ENCODE measurements at regions not wholly inside any gene's neighbourhood (a gene's known extent, or its start where the extent isn't known, plus 50 kb on each side); places are given as distances from the start of the nearest gene placed in this dataset.

DNA sequence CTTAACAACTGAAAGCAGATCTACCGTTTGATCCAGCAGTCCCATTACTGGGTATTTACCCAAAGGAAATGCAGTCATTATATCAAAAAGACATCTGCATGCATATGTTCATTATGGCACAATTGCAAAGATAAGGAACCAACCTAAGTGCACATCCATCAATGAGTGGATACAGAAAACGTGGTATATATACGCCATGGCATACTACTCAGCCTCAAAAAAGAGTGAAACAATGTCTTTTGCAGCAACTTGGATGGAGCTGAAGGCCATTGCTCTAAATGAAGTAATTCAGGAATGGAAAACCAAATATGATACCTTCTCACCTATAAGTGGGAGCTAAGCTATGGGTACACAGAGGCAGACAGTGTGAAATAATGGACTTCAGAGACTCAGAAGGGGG, 169.3 kb downstream of the ZBTB18 start:
- TF ChIP-seq GLIS3 (CRISPR knock-in tag; IDR thresholded peaks at IDR 0.05): no peak
- TF ChIP-seq ISL1 (CRISPR knock-in tag; IDR thresholded peaks at IDR 0.05): no peak
- no peak for TF ChIP-seq OSR1 (CRISPR knock-in tag; IDR thresholded peaks at IDR 0.05)
- no peak for TF ChIP-seq ESRRG (CRISPR knock-in tag; IDR thresholded peaks at IDR 0.05)
- no peak for TF ChIP-seq ZFP3 (CRISPR knock-in tag; IDR thresholded peaks at IDR 0.05)
- peak; percentile 91 for TF ChIP-seq ZNF8 (CRISPR knock-in tag; IDR thresholded peaks at IDR 0.05)
- no peak for TF ChIP-seq CSDC2 (CRISPR knock-in tag; IDR thresholded peaks at IDR 0.05)
- no peak for TF ChIP-seq ARNTL (CRISPR knock-in tag; IDR thresholded peaks at IDR 0.05; ENCODE audit: borderline replicate concordance, low read depth)

All from SK-N-SH treated with all-trans-retinoic acid at 6 μM for 48 hours (cell line).